Erythroblast (primary cell): ENCODE measurements at regions not wholly inside any gene's neighbourhood (a gene's known extent, or its start where the extent isn't known, plus 50 kb on each side); places are given as distances from the start of the nearest gene placed in this dataset.

ENCODE experiments used
- GATA1 ChIP-seq: IDR thresholded peaks from 2 replicates; pipeline ENCODE4 v1.6.1; 2011; ENCODE audit warnings: low read depth, mild to moderate bottlenecking, control low read depth, low read length, moderate library complexity
- POLR2A ChIP-seq: IDR thresholded peaks from 2 replicates; pipeline ENCODE4 v1.6.1; 2011; ENCODE audit warnings: mild to moderate bottlenecking, low read length

DNA sequence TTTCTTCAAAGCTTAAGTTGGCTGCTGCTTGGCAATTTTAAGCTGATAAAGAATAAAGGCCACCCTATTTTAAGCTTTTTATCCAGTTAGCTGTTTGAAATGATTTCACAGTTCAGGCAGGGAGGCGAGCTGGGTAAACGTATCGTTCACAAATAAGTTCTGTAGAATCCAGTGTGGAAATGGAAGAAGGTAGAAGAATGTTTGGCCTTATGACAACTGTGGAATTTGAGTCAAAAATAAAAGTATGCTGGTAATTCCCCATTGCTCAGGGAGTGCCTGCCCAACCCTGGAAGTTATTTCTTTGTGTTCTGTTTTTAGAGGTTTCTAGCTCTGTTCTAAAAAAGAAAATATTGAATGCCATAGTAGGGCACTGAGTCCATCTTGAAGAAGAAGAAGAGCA, 113.1 kb downstream of the ARL4A start:
- no peak for TF ChIP-seq POLR2A
- no peak for TF ChIP-seq GATA1
